Right lobe of liver (tissue), 4 donors: ENCODE measurements at regions not wholly inside any gene's neighbourhood (a gene's known extent, or its start where the extent isn't known, plus 50 kb on each side); places are given as distances from the start of the nearest gene placed in this dataset.

Experiments
- CTCF ChIP-seq, 4 donors: fragments of 200-600 bp in 3 of 4; fragments of 450-650 bp in 1 of 4; IDR thresholded peaks; one replicate each; pipeline versions ENCODE4 v1.5.1 to v1.8.0; 2016 to 2022; ENCODE audit warnings: antibody characterized with exemption in 4 of 4, mild to moderate bottlenecking in 2 of 4
- POLR2A ChIP-seq: fragments of 450-650 bp; IDR thresholded peaks from one replicate; pipeline ENCODE4 v1.6.1; 2017; ENCODE audit warnings: antibody characterized with exemption, mild to moderate bottlenecking
- donor health status: DM: no; HTN: no; CAD: no.
- donor health status: DM: no; HTN: no; CAD: no.
- donor health status: DM: no; HTN: yes; CAD: no.

- TF ChIP-seq CTCF (IDR thresholded peaks at IDR 0.05) (no peak), POLR2A (no peak)
Observed at GRCh38 chr13:81791641-81792040, 1450.7 kb upstream of the SPRY2 start.
